GM21576 (cell line): ENCODE measurements at regions not wholly inside any gene's neighbourhood (a gene's known extent, or its start where the extent isn't known, plus 50 kb on each side); places are given as distances from the start of the nearest gene placed in this dataset.
"Not testable (repeated sequence)": the region's sequence is repeated elsewhere in the genome, so short reads cannot be mapped to it uniquely, and the experiment has no call there.

Experiments
- ATAC-seq: cut with Tn5 transposase; IDR thresholded peaks from one replicate; pipeline ENCODE4 v1.9.1; 2021; ENCODE audit warnings: mild to moderate bottlenecking, moderate library complexity; ENCODE audit not compliant: unreplicated experiment

- ATAC-seq: not testable (repeated sequence)
Observed at GRCh38 chr6:4725136-4725760, 51.0 kb upstream of the CDYL start.

GRCh38 chr6:4724727-4725126 is 51.5 kb upstream of the CDYL start:
- not testable (repeated sequence) for ATAC-seq

DNA sequence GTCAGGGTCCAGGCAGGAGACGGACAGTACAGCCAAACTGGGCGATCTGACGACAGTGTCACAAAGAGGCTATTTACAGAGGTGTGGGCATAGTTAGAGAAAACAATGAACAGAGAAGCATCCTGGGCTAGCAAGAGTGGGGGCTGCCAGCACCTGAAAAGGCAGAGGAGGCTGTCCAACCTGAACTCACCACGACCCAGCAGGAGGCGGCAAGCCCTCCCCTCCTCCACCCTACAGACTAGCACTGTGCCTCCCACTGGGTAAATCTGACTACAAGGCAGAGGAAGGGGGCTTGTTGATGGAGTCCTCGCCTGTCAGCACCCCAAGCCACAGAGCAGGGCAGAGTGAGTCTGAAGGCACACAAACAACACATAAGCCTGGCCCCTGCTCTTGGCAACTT is 52.8 kb upstream of the CDYL start:
- ATAC-seq: no peak

GRCh38 chr6:4721368-4721767 is 54.8 kb upstream of the CDYL start:
- ATAC-seq: not testable (repeated sequence)

DNA sequence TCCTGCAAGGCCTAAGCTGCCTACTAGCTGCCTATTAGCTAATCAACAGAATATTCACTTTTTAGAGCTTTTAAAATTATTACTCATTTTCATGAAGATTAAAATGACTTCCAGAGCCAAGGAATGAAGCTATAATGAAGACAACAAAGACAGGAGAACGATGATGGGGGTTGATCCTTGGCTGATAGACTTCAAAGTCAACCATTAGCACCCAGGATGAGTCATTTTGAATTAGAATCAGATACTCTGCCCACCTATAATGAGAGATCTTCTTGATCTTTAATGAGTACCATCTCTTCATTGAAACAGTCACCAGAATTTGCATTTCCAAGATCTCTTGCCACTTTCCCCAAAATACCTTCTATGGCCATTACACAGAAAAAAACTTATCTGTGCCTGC is 56.7 kb upstream of the CDYL start:
- no peak for ATAC-seq

GRCh38 chr6:4717856-4718255 is 58.3 kb upstream of the CDYL start:
- ATAC-seq: no peak

GRCh38 chr6:4717124-4717523 is 59.1 kb upstream of the CDYL start:
- ATAC-seq: no peak

DNA sequence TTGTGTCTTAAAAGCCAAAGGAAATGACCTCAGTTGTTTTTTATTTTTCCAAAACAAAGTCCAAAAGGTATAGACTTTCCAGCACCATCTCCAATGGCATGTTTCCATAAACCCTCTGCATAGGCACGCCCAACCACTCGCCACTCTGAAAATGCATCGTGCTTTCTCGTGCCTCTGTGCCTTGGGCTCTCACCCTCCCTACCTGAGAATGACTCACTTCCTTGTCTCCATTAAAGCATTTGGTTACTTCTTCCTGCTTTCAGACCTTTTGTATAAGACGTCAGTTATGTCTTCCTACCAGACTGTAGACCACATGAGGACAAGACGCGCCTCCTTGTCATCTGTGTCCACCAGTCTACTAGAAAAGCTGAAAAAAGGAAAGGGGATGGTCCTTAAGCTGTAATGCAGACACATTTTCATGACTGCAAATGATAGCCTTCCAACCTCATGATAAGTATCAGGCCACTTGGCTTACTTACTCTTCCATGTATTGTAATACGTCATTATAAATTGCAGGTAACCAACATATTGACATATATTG is 61.2 kb upstream of the CDYL start:
- ATAC-seq: no peak

DNA sequence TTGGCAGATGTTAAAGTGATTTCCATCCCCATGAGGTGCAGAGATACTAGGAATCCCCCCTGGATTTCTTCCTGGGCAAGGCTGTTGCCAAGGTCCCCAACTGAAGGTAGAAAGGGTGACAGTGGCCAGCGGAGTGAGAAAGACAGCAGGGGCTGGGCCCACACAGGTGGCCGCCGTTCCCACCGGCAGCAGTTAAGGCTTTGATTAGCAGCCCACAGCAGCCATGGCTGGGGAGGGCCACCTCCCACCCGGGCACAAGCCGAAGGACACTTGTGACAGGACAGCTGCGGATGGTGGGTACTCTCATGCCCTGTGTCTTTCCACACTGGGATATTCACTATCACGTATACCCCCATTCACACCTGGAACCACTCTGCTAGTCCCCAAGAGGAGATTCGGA is 63.9 kb upstream of the CDYL start:
- ATAC-seq: no peak

DNA sequence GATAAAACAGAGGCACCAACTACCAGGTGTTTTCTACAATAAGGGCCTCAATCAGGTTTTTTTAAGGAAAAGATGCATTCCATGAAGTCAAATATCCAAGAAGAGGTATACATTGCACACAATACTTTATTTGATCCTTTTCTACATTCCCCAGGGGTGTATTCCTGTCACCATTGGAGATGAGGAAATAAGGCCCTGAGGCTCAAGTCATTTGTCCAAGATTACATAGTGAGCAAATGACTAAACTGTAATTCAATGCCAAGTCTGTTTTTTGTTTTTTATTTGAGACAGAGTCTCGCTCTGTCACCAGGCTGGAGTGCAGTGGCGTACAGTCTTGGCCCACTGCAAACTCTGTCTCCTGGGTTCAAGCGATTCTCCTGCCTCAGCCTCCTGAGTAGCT is 69.2 kb upstream of the CDYL start:
- ATAC-seq: no peak

- ATAC-seq: no peak
Observed at GRCh38 chr6:4705809-4706208, 70.4 kb upstream of the CDYL start.

GRCh38 chr6:4703382-4703781 is 72.8 kb upstream of the CDYL start:
- ATAC-seq: no peak

- ATAC-seq: no peak
Observed at GRCh38 chr6:4698901-4699659, 77.1 kb upstream of the CDYL start.

GRCh38 chr6:4693173-4693970 is 82.8 kb upstream of the CDYL start:
- no peak for ATAC-seq

DNA sequence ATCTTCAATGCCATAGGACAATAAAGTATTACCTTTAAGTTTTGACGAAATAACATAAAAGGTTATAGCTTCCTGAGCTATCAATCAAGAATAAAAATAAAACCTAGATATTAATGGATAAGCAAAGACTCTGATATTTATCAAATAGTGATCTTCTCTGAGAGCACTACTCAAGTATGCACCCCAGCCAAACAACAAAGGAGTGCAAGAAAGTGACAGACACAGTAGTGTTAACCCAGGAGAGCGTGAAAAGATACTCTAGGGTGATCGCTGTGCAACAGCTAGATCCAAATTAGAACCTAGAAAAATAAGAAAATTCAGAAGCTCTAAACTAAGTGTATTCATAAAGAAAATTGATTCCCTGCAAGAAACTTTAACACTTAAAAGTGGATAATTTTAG is 83.5 kb upstream of the CDYL start:
- ATAC-seq: no peak

- ATAC-seq: no peak
Observed at GRCh38 chr6:4687989-4688947, 87.9 kb upstream of the CDYL start.

DNA sequence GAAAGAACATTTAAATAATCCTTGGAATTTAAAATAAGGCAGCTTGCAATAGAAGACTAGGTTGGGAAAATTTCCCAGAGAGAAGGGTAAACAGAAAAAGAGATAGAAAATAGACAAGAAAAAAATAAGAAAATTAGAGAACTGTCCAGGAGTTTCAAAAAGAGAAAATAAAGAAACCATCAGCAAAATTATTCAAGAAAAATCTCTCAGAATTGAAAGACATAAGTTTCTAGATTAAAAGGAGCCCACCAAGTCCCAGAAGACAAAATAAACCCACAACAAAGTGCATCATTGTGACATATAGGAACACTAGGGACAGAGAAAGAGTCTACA is 88.6 kb upstream of the CDYL start:
- ATAC-seq: no peak

DNA sequence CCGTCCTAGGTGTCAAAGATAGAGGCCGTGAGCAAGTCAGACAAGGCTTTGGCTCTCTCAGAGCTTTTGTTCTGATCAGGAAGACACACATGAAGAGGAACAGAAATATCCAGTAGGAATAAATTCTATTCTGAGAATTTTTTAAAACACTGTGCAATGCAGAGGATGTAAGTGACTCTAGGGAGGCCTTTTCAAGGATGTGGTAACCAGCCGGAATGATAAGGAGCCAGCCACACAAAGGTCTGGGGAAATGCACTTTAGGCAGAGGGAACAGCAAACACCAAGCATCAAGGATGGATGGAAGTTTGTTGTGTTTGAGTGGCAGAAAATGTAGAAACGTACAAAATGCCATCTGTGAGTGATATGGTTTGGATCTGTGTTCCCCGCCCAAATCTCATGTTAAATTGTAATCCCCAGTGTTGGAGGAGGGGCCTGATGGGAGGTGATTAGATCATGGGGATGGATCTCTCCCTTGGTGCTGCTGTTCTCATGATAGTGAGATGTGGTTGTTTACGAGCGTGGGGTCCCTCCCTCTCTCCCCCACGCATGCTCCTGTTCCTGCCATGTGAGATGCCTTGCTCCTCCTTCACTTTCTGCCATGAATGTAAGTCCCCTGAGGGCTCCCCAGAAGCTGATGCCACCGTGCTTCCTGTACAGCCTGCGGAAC is 93.6 kb upstream of the CDYL start:
- ATAC-seq: no peak

- ATAC-seq: no peak
Observed at GRCh38 chr6:4678506-4679300, 97.5 kb upstream of the CDYL start.

GRCh38 chr6:4677751-4678065 is 98.5 kb upstream of the CDYL start:
- no peak for ATAC-seq
